Astrocyte (in vitro differentiated cells and primary cell): ENCODE measurements at regions not wholly inside any gene's neighbourhood (a gene's known extent, or its start where the extent isn't known, plus 50 kb on each side); places are given as distances from the start of the nearest gene placed in this dataset.

Experiments used
- DNase-seq: peaks from one replicate; pipeline ENCODE4 v3.0.0-alpha.2; 2010; ENCODE audit warnings: low read depth
- FAIRE-seq: peaks from 2 replicates; lab custom pipeline; 2011; peaks lifted over from hg19 to GRCh38; lab: Jason Lieb, UNC
- H2AFZ ChIP-seq: 2 replicates; pipeline ENCODE4 v1.6.0; 2012; ENCODE audit warnings: low read depth, low read length, inconsistent platforms
- H3K27ac ChIP-seq: 2 replicates; pipeline ENCODE4 v1.5.1; 2011; ENCODE audit warnings: low read depth, low read length, inconsistent platforms
- H3K27me3 ChIP-seq: 2 replicates; pipeline ENCODE4 v1.6.0; 2011; ENCODE audit warnings: low read length, inconsistent platforms; ENCODE audit not compliant: insufficient read depth
- H3K36me3 ChIP-seq: 2 replicates; pipeline ENCODE4 v1.5.1; 2011; ENCODE audit warnings: low read length, inconsistent platforms; ENCODE audit not compliant: insufficient read depth
- H3K4me1 ChIP-seq: 2 replicates; pipeline ENCODE4 v1.5.1; 2011; ENCODE audit warnings: low read length, inconsistent platforms; ENCODE audit not compliant: insufficient read depth
- H3K4me2 ChIP-seq: 2 replicates; pipeline ENCODE4 v1.6.0; 2012; ENCODE audit warnings: low read length, inconsistent platforms
- H3K4me3 ChIP-seq: 2 replicates; pipeline ENCODE4 v1.5.1; 2011; ENCODE audit warnings: low read depth, mild to moderate bottlenecking, low read length, inconsistent platforms; ENCODE audit not compliant: insufficient read depth
- H3K79me2 ChIP-seq: 2 replicates; pipeline ENCODE4 v1.6.0; 2012; ENCODE audit warnings: mild to moderate bottlenecking, low read length, inconsistent platforms; ENCODE audit not compliant: insufficient read depth
- H3K9ac ChIP-seq: 2 replicates; pipeline ENCODE4 v1.6.0; 2012; ENCODE audit warnings: mild to moderate bottlenecking, low read length, inconsistent platforms
- H3K9me3 ChIP-seq: 2 replicates; pipeline ENCODE4 v1.5.1; 2012; ENCODE audit warnings: low read depth, mild to moderate bottlenecking, low read length, inconsistent platforms; ENCODE audit not compliant: insufficient read depth
- H4K20me1 ChIP-seq: 2 replicates; pipeline ENCODE4 v1.6.0; 2012; ENCODE audit warnings: low read length, inconsistent platforms; ENCODE audit not compliant: insufficient read depth
- H3K27ac Mint-ChIP-seq: one replicate; pipeline ENCODE4 v1.8.0; 2021; ENCODE audit warnings: mild to moderate bottlenecking, mixed read lengths; ENCODE audit not compliant: unreplicated experiment
- H3K27me3 Mint-ChIP-seq: one replicate; pipeline ENCODE4 v1.8.0; 2021; ENCODE audit warnings: low read depth, mixed read lengths; ENCODE audit not compliant: unreplicated experiment
- H3K36me3 Mint-ChIP-seq: one replicate; pipeline ENCODE4 v1.8.0; 2021; ENCODE audit warnings: low read depth, mixed read lengths; ENCODE audit not compliant: unreplicated experiment
- H3K4me1 Mint-ChIP-seq: one replicate; pipeline ENCODE4 v1.8.0; 2021; ENCODE audit warnings: low read depth, mixed read lengths; ENCODE audit not compliant: unreplicated experiment
- H3K4me3 Mint-ChIP-seq: one replicate; pipeline ENCODE4 v1.8.0; 2021; ENCODE audit warnings: mild to moderate bottlenecking, moderate library complexity, mixed read lengths; ENCODE audit not compliant: unreplicated experiment
- H3K9me3 Mint-ChIP-seq: one replicate; pipeline ENCODE4 v1.8.0; 2021; ENCODE audit warnings: mild to moderate bottlenecking, mixed read lengths; ENCODE audit not compliant: unreplicated experiment
- EZH2 ChIP-seq: IDR thresholded peaks from 2 replicates; pipeline ENCODE4 v1.6.1; 2012; ENCODE audit warnings: mild to moderate bottlenecking, low read length, inconsistent platforms; ENCODE audit not compliant: insufficient read depth
- TF ChIP-seq, protein P1 (sequence below): IDR thresholded peaks from 2 replicates; pipeline ENCODE4 v1.5.1; 2011; ENCODE audit warnings: low read depth, mild to moderate bottlenecking, inconsistent platforms, low read length, moderate library complexity; ENCODE audit not compliant: insufficient read depth

DNA sequence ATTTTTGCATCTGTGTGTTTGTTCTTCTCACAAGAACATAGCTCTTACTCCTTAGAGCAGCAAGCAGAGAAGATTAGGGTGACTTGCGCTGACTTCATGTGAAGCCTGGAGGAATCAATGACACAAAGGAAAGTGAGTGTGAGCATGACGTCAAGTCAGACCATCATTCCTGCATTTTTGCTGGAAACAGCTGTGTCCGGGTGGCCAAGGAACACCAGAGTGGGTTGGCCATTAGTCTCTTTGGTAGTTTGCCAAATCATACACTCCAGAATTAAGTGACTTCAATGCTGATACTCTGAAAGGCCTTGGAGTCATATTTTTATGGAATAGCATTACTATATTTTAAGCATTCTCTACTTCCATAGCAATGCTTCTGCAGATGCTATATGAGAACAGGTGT is 597.2 kb downstream of the DCDC2C start:
- H3K4me1 ChIP-seq, result no peaks in the 10 kb centered on the region
- H3K9me3 ChIP-seq, result peaks cover 12% of the 10 kb centered on the region
- no peak for DNase-seq
- Mint-ChIP-seq H3K4me3 (no peak overlapping the region), H3K9me3 (peaks cover 2% of the 10 kb centered on the region), H3K36me3 (no peaks in the 10 kb centered on the region), H3K27ac (no peak overlapping the region), H3K27me3 (no peaks in the 10 kb centered on the region), H3K4me1 (no peaks in the 10 kb centered on the region)
- H3K9ac ChIP-seq, result no peak overlapping the region
- H3K79me2 ChIP-seq, result no peaks in the 10 kb centered on the region
- no peaks in the 10 kb centered on the region for H4K20me1 ChIP-seq
- no peak overlapping the region for H3K27ac ChIP-seq
- no peaks in the 10 kb centered on the region for H3K36me3 ChIP-seq
- no peaks in the 10 kb centered on the region for H3K27me3 ChIP-seq
- H2AFZ ChIP-seq, result no peak overlapping the region
- no peak overlapping the region for H3K4me2 ChIP-seq
- no peak for TF ChIP-seq EZH2
- TF ChIP-seq, protein P1, sequence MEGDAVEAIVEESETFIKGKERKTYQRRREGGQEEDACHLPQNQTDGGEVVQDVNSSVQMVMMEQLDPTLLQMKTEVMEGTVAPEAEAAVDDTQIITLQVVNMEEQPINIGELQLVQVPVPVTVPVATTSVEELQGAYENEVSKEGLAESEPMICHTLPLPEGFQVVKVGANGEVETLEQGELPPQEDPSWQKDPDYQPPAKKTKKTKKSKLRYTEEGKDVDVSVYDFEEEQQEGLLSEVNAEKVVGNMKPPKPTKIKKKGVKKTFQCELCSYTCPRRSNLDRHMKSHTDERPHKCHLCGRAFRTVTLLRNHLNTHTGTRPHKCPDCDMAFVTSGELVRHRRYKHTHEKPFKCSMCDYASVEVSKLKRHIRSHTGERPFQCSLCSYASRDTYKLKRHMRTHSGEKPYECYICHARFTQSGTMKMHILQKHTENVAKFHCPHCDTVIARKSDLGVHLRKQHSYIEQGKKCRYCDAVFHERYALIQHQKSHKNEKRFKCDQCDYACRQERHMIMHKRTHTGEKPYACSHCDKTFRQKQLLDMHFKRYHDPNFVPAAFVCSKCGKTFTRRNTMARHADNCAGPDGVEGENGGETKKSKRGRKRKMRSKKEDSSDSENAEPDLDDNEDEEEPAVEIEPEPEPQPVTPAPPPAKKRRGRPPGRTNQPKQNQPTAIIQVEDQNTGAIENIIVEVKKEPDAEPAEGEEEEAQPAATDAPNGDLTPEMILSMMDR, result no peak
- H3K4me3 ChIP-seq, result no peak overlapping the region
- FAIRE-seq, result no peak

DNA sequence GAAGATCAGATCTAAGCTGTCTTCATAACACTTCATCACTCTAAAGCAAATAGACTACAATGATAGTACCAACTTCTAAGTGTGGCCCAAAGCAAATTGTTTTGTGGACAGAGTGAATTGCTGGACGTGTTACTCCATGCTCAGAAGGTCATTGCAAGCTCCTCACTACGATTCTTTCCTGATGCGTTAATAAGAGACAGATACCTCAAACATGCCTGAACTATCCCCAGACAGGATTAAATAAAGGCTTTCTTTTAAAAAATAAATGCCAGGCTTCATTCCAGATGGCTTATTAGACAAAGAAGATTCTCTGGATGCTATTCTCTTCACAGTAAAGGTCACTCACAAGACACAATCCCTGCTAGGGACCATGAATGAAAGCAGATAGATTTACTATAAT is 621.2 kb downstream of the DCDC2C start:
- no peak for FAIRE-seq
- no peak for DNase-seq
- no peak overlapping the region for H3K4me3 ChIP-seq
- H3K27ac Mint-ChIP-seq, result no peak overlapping the region
- no peaks in the 10 kb centered on the region for H3K27me3 Mint-ChIP-seq
- H3K4me1 ChIP-seq, result no peaks in the 10 kb centered on the region
- H2AFZ ChIP-seq, result no peak overlapping the region
- H3K36me3 Mint-ChIP-seq, result no peaks in the 10 kb centered on the region
- peaks cover 2% of the 10 kb centered on the region for H3K9me3 ChIP-seq
- H3K27ac ChIP-seq, result no peak overlapping the region
- H3K4me1 Mint-ChIP-seq, result no peaks in the 10 kb centered on the region
- H4K20me1 ChIP-seq, result no peaks in the 10 kb centered on the region
- H3K4me3 Mint-ChIP-seq, result no peak overlapping the region
- no peaks in the 10 kb centered on the region for H3K36me3 ChIP-seq
- H3K27me3 ChIP-seq, result no peaks in the 10 kb centered on the region
- H3K9me3 Mint-ChIP-seq, result no peaks in the 10 kb centered on the region
- H3K4me2 ChIP-seq, result no peak overlapping the region
- H3K9ac ChIP-seq, result no peak overlapping the region
- TF ChIP-seq EZH2, result no peak
- TF ChIP-seq, protein P1, result no peak
- no peaks in the 10 kb centered on the region for H3K79me2 ChIP-seq

- Mint-ChIP-seq H3K4me1 (no peaks in the 10 kb centered on the region), H3K4me3 (no peak overlapping the region), H3K9me3 (no peaks in the 10 kb centered on the region), H3K36me3 (no peaks in the 10 kb centered on the region), H3K27ac (no peak overlapping the region), H3K27me3 (no peaks in the 10 kb centered on the region)
- Histone ChIP-seq H3K9me3 (peaks cover 8% of the 10 kb centered on the region), H3K4me1 (no peaks in the 10 kb centered on the region), H3K27ac (no peak overlapping the region), H3K27me3 (no peaks in the 10 kb centered on the region), H3K4me3 (no peak overlapping the region), H4K20me1 (no peaks in the 10 kb centered on the region), H2AFZ (no peak overlapping the region), H3K36me3 (no peaks in the 10 kb centered on the region), H3K79me2 (no peaks in the 10 kb centered on the region), H3K4me2 (no peak overlapping the region), H3K9ac (no peak overlapping the region)
- TF ChIP-seq, protein P1, result no peak
- TF ChIP-seq EZH2, result no peak
- DNase-seq, result no peak
- FAIRE-seq, result no peak
Observed at GRCh38 chr2:4336864-4337263, 633.5 kb downstream of the DCDC2C start.
